CD4-positive, CD25-positive, alpha-beta regulatory T cell (primary cell): ENCODE measurements at regions not wholly inside any gene's neighbourhood (a gene's known extent, or its start where the extent isn't known, plus 50 kb on each side); places are given as distances from the start of the nearest gene placed in this dataset.

Experiments
- ATAC-seq, 2 donors: fragments of 150-1000 bp; cut with Tn5 transposase; one replicate each; pipeline ENCODE4 v1.10.0; 2021; ENCODE audit warnings: low read depth in 2 of 2, moderate number of reproducible peaks in 2 of 2, moderate library complexity in 1 of 2
- DNase-seq, 3 donors: peaks; one replicate each; pipeline versions ENCODE4 v3.0.0 to v3.0.0-alpha.2; 2012 to 2022; ENCODE audit warnings: mixed read lengths in 1 of 3
- H3K27ac ChIP-seq: one replicate; pipeline ENCODE4 v1.7.0; 2013; ENCODE audit warnings: mild to moderate bottlenecking, low read length; ENCODE audit not compliant: insufficient read depth, poor library complexity, severe bottlenecking
- H3K27me3 ChIP-seq: one replicate; pipeline ENCODE4 v1.7.0; 2013; ENCODE audit warnings: low read length; ENCODE audit not compliant: control insufficient read depth, insufficient read depth
- H3K36me3 ChIP-seq: one replicate; pipeline ENCODE4 v1.7.0; 2013; ENCODE audit warnings: mild to moderate bottlenecking, low read length, moderate library complexity; ENCODE audit not compliant: control insufficient read depth, insufficient read depth
- H3K4me1 ChIP-seq: 2 replicates; pipeline ENCODE4 v1.7.0; 2013; ENCODE audit warnings: mild to moderate bottlenecking, low read length; ENCODE audit not compliant: insufficient read depth, control insufficient read depth, poor library complexity, severe bottlenecking
- H3K4me3 ChIP-seq: one replicate; pipeline ENCODE4 v1.7.0; 2013; ENCODE audit warnings: low read depth, mild to moderate bottlenecking, low read length, moderate library complexity
- H3K9me3 ChIP-seq, 2 experiments: 1 replicate in 1 of 2; 2 replicates in 1 of 2; pipeline ENCODE4 v1.7.0; 2013; ENCODE audit warnings: low read length in 2 of 2, mild to moderate bottlenecking in 1 of 2, moderate library complexity in 1 of 2; ENCODE audit not compliant: control insufficient read depth in 2 of 2
- H3K27ac Mint-ChIP-seq, 3 donors: one replicate each; pipeline ENCODE4 v1.8.0; 2020 to 2022; ENCODE audit warnings: mild to moderate bottlenecking in 3 of 3, mixed read lengths in 3 of 3, moderate library complexity in 2 of 3
- H3K27me3 Mint-ChIP-seq: one replicate; pipeline ENCODE4 v1.8.0; 2022; ENCODE audit warnings: mild to moderate bottlenecking, mixed read lengths
- H3K36me3 Mint-ChIP-seq: one replicate; pipeline ENCODE4 v1.8.0; 2020; ENCODE audit warnings: mixed read lengths
- H3K4me1 Mint-ChIP-seq, 4 donors: one replicate each; pipeline ENCODE4 v1.8.0; 2020 to 2022; ENCODE audit warnings: mixed read lengths in 4 of 4, mild to moderate bottlenecking in 1 of 4
- H3K4me3 Mint-ChIP-seq, 4 donors: one replicate each; pipeline ENCODE4 v1.8.0; 2020 to 2022; ENCODE audit warnings: mild to moderate bottlenecking in 4 of 4, mixed read lengths in 4 of 4, moderate library complexity in 3 of 4
- H3K9me3 Mint-ChIP-seq, 7 donors: one replicate each; pipeline ENCODE4 v1.8.0; 2020 to 2022; ENCODE audit warnings: mixed read lengths in 7 of 7, mild to moderate bottlenecking in 3 of 7, moderate library complexity in 2 of 7

DNA sequence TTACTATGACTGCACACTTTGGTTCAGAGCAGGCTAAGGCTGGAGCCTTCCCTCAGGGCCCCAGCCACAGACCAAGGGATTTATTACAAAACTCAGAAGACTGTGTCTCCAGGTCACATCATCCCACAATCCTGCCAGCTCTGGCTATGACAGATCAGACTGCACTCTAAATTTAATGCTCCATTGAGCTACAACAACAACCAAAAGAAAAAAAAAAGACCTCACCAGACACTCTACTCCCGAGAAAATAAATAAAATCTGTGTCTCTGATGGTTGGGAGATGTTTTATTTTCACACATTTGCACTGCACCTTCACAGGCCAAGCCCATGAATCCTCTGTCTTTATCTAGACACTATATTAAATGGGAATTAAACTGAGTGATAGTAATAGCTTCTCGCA lies 50.8 kb upstream of the CTNNB1 start:
- H3K4me3 Mint-ChIP-seq: no peak overlapping the region
- no peaks in the 10 kb centered on the region for H3K9me3 ChIP-seq
- no peaks in the 10 kb centered on the region for H3K27me3 ChIP-seq
- peaks cover 0 to 12% (median 4%) of the 10 kb centered on the region in 7 donors for H3K9me3 Mint-ChIP-seq
- H3K4me1 Mint-ChIP-seq: no peaks in the 10 kb centered on the region
- ATAC-seq (no peak), DNase-seq (no peak)
- no peak overlapping the region for H3K27ac ChIP-seq
- no peaks in the 10 kb centered on the region for H3K4me1 ChIP-seq
- H3K27ac Mint-ChIP-seq: no peak overlapping the region
- peaks cover 7% of the 10 kb centered on the region for H3K27me3 Mint-ChIP-seq
- H3K36me3 Mint-ChIP-seq: no peaks in the 10 kb centered on the region
- H3K4me3 ChIP-seq: no peak overlapping the region
- H3K36me3 ChIP-seq: no peaks in the 10 kb centered on the region

DNA sequence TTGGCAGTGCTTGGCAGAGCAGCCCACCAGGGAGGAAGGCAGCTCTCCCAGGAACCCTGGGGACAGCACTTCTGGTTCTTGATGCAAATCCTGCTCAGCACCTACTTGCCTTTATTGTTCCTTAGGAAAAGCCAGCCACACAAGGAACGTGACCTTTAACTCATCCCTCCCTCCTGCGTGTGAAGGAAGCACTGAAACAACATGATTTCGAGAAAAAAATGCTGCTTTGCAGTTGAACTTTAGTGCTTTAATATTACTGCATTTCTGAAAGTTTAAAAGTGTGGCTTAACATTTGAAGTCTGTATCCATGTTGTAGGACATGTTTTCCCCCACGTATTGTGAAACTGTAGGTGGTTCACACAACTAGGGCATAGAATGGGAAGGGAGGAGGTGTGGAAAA lies 50.4 kb upstream of the CTNNB1 start:
- H3K36me3 Mint-ChIP-seq: no peaks in the 10 kb centered on the region
- peaks cover 0 to 12% (median 4%) of the 10 kb centered on the region in 7 donors for H3K9me3 Mint-ChIP-seq
- H3K27ac Mint-ChIP-seq: no peak overlapping the region
- H3K27me3 ChIP-seq: no peaks in the 10 kb centered on the region
- H3K4me1 Mint-ChIP-seq: no peaks in the 10 kb centered on the region
- H3K9me3 ChIP-seq: no peaks in the 10 kb centered on the region
- ATAC-seq: no peak
- H3K27ac ChIP-seq: no peak overlapping the region
- no peaks in the 10 kb centered on the region for H3K4me1 ChIP-seq
- DNase-seq: no peak
- peaks cover 7% of the 10 kb centered on the region for H3K27me3 Mint-ChIP-seq
- H3K4me3 ChIP-seq: no peak overlapping the region
- H3K36me3 ChIP-seq: no peaks in the 10 kb centered on the region
- no peak overlapping the region for H3K4me3 Mint-ChIP-seq
